Upper lobe of left lung (tissue), 6 donors: ENCODE measurements at regions not wholly inside any gene's neighbourhood (a gene's known extent, or its start where the extent isn't known, plus 50 kb on each side); places are given as distances from the start of the nearest gene placed in this dataset.

Experiments used
- ATAC-seq, 2 donors: fragments of 200-7000 bp; cut with Tn5 transposase; one replicate each; pipeline ENCODE4 v1.9.1; 2022; ENCODE audit warnings: mild to moderate bottlenecking in 2 of 2, moderate library complexity in 2 of 2; ENCODE audit not compliant: low FRiP score in 2 of 2
- DNase-seq, 2 donors: peaks; one replicate each; pipeline ENCODE4 v3.0.0-alpha.2; 2019 to 2020
- H3K27ac ChIP-seq, 4 donors: fragments of 200-600 bp; sonication (generic); one replicate each; pipeline ENCODE4 v1.5.1; 2016 to 2019
- H3K27me3 ChIP-seq, 4 donors: fragments of 200-600 bp; sonication (generic); one replicate each; pipeline ENCODE4 v1.5.1; 2017 to 2019
- H3K36me3 ChIP-seq, 4 donors: fragments of 200-600 bp; sonication (generic); one replicate each; pipeline ENCODE4 v1.5.1; 2016 to 2019
- H3K4me1 ChIP-seq, 4 donors: fragments of 200-600 bp; sonication (generic); one replicate each; pipeline ENCODE4 v1.5.1; 2018 to 2019
- H3K4me3 ChIP-seq, 4 donors: fragments of 200-600 bp; sonication (generic); one replicate each; pipeline ENCODE4 v1.5.1; 2017 to 2019; ENCODE audit warnings: mild to moderate bottlenecking in 2 of 4, moderate library complexity in 1 of 4
- H3K9me3 ChIP-seq, 4 donors: fragments of 200-600 bp; sonication (generic); one replicate each; pipeline ENCODE4 v1.5.1; 2018 to 2019
- EP300 ChIP-seq, 4 donors: sonication (generic); formaldehyde crosslinking; IDR thresholded peaks; one replicate each; pipeline ENCODE4 v1.5.1; 2017; ENCODE audit warnings: antibody characterized with exemption in 4 of 4, control low read depth in 2 of 4
- POLR2A ChIP-seq, 4 donors: fragments of 450-650 bp; IDR thresholded peaks; one replicate each; pipeline ENCODE4 v1.5.1; 2016 to 2017; ENCODE audit warnings: antibody characterized with exemption in 4 of 4, mild to moderate bottlenecking in 2 of 4
- POLR2AphosphoS5 ChIP-seq, 2 donors: sonication (generic); formaldehyde crosslinking; IDR thresholded peaks; one replicate each; pipeline ENCODE4 v1.5.1; 2017; ENCODE audit warnings: antibody characterized with exemption in 2 of 2
- WGBS, 2 donors: methylation state at CpG; one replicate each; pipeline ENCODE4 v1.1.5; 2017 to 2018; 5-methylcytosine and 5-hydroxymethylcytosine counted together
- TF ChIP-seq, protein P1 (sequence below), 6 experiments: fragments of 450-650 bp in 4 of 6; fragments of 200-600 bp in 2 of 6; sonication (generic) in 2 of 6; IDR thresholded peaks; one replicate each; pipeline ENCODE4 v1.5.1; 2016 to 2019; ENCODE audit warnings: antibody characterized with exemption in 6 of 6
- donor health status: DM: no; HTN: no; CAD: no; lungs with moderate emphysema.
- donor health status: DM: no; HTN: yes; CAD: no; lungs with severe emphysema.

DNA sequence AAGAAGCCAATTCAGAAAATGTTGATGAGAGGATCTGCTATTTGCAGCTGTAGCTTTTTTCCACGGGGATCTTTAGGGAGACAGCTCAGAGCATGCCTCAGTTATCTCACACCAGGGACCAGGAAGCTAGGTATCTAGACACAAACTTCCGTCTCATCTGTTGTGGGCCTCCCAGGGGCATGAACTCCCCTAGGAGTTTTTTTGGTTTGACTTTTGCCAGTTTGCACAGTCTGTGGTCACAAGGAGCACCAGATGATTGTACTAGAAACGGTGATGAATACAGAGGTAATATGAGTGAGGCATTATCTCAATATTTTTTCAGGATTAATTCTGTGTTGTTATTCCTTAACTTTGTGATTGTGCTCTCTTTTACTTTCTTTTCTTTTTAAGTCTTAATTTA lies 533.2 kb upstream of the SEMA6A start:
- Histone ChIP-seq H3K9me3 (no peaks in the 10 kb centered on the region), H3K27ac (no peak overlapping the region)
- WGBS, 2 donors, result 71% methylated on average over 3 of the region's 3 CpGs

DNA sequence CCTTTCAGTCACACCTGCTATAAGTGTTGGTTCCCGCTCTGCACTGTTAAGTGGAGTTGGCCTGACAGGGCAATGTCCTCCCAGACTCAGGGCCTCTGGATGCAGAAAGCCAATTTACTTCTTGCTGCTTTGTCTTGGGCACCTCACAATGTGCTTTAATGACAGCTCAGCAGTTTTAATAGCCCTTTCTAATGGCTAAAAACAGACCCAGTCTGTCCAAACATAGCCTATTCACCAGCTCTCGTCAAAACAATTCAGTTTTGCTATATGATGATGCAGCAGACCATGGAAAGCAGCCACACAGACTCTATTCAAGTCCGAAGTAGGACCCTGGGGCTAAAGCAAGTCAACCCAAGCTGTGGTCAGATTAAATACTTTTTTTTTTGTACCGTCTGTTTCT lies 529.1 kb upstream of the SEMA6A start:
- DNase-seq (no peak), ATAC-seq (no peak)
- no peaks in the 10 kb centered on the region for H3K36me3 ChIP-seq
- no peaks in the 10 kb centered on the region for H3K27me3 ChIP-seq
- H3K27ac ChIP-seq, result no peak overlapping the region
- TF ChIP-seq POLR2AphosphoS5 (IDR thresholded peaks at IDR 0.05) (no peak), POLR2A (IDR thresholded peaks at IDR 0.05) (no peak), EP300 (IDR thresholded peaks at IDR 0.05) (no peak)
- TF ChIP-seq, protein P1, sequence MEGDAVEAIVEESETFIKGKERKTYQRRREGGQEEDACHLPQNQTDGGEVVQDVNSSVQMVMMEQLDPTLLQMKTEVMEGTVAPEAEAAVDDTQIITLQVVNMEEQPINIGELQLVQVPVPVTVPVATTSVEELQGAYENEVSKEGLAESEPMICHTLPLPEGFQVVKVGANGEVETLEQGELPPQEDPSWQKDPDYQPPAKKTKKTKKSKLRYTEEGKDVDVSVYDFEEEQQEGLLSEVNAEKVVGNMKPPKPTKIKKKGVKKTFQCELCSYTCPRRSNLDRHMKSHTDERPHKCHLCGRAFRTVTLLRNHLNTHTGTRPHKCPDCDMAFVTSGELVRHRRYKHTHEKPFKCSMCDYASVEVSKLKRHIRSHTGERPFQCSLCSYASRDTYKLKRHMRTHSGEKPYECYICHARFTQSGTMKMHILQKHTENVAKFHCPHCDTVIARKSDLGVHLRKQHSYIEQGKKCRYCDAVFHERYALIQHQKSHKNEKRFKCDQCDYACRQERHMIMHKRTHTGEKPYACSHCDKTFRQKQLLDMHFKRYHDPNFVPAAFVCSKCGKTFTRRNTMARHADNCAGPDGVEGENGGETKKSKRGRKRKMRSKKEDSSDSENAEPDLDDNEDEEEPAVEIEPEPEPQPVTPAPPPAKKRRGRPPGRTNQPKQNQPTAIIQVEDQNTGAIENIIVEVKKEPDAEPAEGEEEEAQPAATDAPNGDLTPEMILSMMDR (IDR thresholded peaks at IDR 0.05), result no peak
- H3K9me3 ChIP-seq, result no peaks in the 10 kb centered on the region
- H3K4me1 ChIP-seq, result no peaks in the 10 kb centered on the region
- no peak overlapping the region for H3K4me3 ChIP-seq
- 85 to 87% methylated on average over 4 of the region's 4 CpGs for WGBS, 2 donors

More for the DNA sequence above, 533.2 kb upstream of the SEMA6A start:
- Histone ChIP-seq H3K4me1 (no peaks in the 10 kb centered on the region), H3K27me3 (no peaks in the 10 kb centered on the region), H3K36me3 (no peaks in the 10 kb centered on the region), H3K4me3 (no peak overlapping the region)
- TF ChIP-seq POLR2A (IDR thresholded peaks at IDR 0.05) (no peak), POLR2AphosphoS5 (IDR thresholded peaks at IDR 0.05) (no peak), EP300 (IDR thresholded peaks at IDR 0.05) (no peak)
- TF ChIP-seq, protein P1 (IDR thresholded peaks at IDR 0.05), result no peak
- ATAC-seq, result no peak
- DNase-seq, result no peak

DNA sequence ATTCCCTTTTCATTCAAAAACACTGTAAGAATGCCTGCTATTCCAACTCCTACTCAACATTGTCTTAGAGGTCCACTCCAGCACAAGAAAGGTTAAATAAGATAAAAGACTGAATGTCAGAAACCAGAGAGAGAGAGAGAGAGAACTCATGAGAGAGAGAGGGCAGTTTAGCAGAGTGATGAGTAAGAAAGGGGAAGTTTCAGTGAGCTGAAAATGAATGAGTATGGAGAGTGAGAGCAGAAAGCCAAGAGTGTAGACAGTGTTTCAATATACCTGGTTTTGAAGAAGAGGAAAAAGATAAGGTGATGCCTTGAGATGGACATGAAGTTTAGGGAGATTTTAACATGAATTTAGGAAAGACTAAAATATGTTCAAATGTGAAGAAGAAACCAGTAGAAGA lies 528.0 kb upstream of the SEMA6A start:
- Histone ChIP-seq H3K27ac (no peak overlapping the region), H3K9me3 (no peaks in the 10 kb centered on the region), H3K36me3 (no peaks in the 10 kb centered on the region), H3K27me3 (no peaks in the 10 kb centered on the region), H3K4me1 (no peaks in the 10 kb centered on the region), H3K4me3 (no peak overlapping the region)
- TF ChIP-seq POLR2AphosphoS5 (IDR thresholded peaks at IDR 0.05) (no peak), EP300 (IDR thresholded peaks at IDR 0.05) (no peak), POLR2A (IDR thresholded peaks at IDR 0.05) (no peak)
- TF ChIP-seq, protein P1 (IDR thresholded peaks at IDR 0.05), result no peak
- ATAC-seq, result no peak
- DNase-seq, result no peak

DNA sequence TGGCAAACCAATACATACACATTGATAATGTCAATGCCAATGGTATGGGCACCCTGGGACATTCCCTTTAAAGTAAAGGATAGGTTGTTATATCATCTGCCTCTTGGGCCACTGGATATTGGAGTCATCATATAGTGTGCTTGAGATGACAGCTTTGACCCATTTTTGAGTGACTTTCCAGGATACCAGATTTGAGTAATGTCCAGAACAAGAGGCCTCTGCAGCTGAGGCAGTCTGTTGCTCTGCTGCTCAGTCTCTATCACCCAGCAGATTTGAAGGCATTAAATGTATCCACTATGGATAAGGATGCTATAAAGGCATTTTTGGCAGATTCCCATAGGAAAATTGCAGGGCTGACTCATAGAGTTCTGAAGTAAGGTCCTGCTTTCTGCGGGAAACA lies 525.6 kb upstream of the SEMA6A start:
- no peaks in the 10 kb centered on the region for H3K9me3 ChIP-seq
- H3K4me1 ChIP-seq, result no peaks in the 10 kb centered on the region
- H3K27ac ChIP-seq, result no peak overlapping the region
- no peak overlapping the region for H3K4me3 ChIP-seq
- no peak for TF ChIP-seq EP300 (IDR thresholded peaks at IDR 0.05)
- ATAC-seq (no peak), DNase-seq (no peak)
- no peaks in the 10 kb centered on the region for H3K27me3 ChIP-seq
- 93 to 100% methylated on average over 1 of the region's 1 CpG for WGBS, 2 donors
- H3K36me3 ChIP-seq, result no peaks in the 10 kb centered on the region

DNA sequence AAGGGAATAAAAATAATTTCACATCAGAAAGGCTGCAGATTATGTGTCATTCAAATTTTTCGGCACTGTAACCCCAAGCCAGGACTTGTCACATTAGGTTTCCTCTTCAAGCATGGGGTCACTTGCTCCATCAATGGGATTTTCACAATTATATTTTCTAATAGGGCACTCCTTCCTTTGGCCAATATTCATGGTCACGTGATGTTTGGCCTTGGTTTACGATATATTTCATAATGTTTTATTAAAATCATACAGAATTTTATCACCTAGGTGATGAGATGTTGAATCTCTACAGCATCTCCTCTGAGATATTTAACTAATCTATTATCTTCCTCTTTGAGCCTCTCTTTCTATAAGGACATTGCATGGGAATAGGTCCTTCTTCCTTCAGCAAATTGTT lies 523.5 kb upstream of the SEMA6A start:
- Histone ChIP-seq H3K27me3 (no peaks in the 10 kb centered on the region), H3K4me3 (no peak overlapping the region), H3K4me1 (no peaks in the 10 kb centered on the region), H3K27ac (no peak overlapping the region), H3K36me3 (no peaks in the 10 kb centered on the region), H3K9me3 (no peaks in the 10 kb centered on the region)
- TF ChIP-seq POLR2AphosphoS5 (IDR thresholded peaks at IDR 0.05) (no peak), EP300 (IDR thresholded peaks at IDR 0.05) (no peak), POLR2A (IDR thresholded peaks at IDR 0.05) (no peak)
- TF ChIP-seq, protein P1 (IDR thresholded peaks at IDR 0.05), result no peak
- WGBS, 2 donors, result 83 to 88% methylated on average over 3 of the region's 3 CpGs
- DNase-seq (no peak), ATAC-seq (no peak)
